CD4-positive, alpha-beta T cell (primary cell): ENCODE measurements at regions not wholly inside any gene's neighbourhood (a gene's known extent, or its start where the extent isn't known, plus 50 kb on each side); places are given as distances from the start of the nearest gene placed in this dataset.

Experiments used
- ATAC-seq: fragments of 200-7000 bp; cut with Tn5 transposase; one replicate; pipeline ENCODE4 v1.10.0; 2022; ENCODE audit warnings: mild to moderate bottlenecking; ENCODE audit not compliant: poor library complexity
- CTCF ChIA-PET: fragments of 350-600 bp; sonication (Branson Sonifier 250); formaldehyde crosslinking; loops from one replicate; lab custom pipeline; 2021; ENCODE audit warnings: antibody characterized with exemption, inconsistent platforms; lab: Charles Lee
- POLR2A ChIA-PET: fragments of 350-600 bp; sonication (Branson Sonifier 250); formaldehyde crosslinking; loops from one replicate; lab custom pipeline; 2021; ENCODE audit warnings: antibody characterized with exemption, inconsistent platforms; lab: Charles Lee
- DNase-seq, 14 experiments: peaks; one replicate each; pipeline ENCODE4 v3.0.0-alpha.2; 2013 to 2020; ENCODE audit warnings: mixed read lengths in 2 of 14
- H3K27ac ChIP-seq, 2 donors: one replicate each; pipeline versions ENCODE4 v1.5.1 to v1.7.0; 2013; ENCODE audit warnings: low read length in 2 of 2, low read depth in 1 of 2, mild to moderate bottlenecking in 1 of 2
- H3K27me3 ChIP-seq, 2 experiments: 1 replicate in 1 of 2; 2 replicates in 1 of 2; pipeline versions ENCODE4 v1.6.1 to v1.7.0; 2013; ENCODE audit warnings: low read length in 2 of 2, control low read depth in 1 of 2, mild to moderate bottlenecking in 1 of 2, moderate library complexity in 1 of 2; ENCODE audit not compliant: insufficient read depth in 2 of 2, control insufficient read depth in 1 of 2
- H3K36me3 ChIP-seq: one replicate; pipeline ENCODE4 v1.6.1; 2013; ENCODE audit warnings: low read length, control low read depth; ENCODE audit not compliant: insufficient read depth
- H3K4me1 ChIP-seq: one replicate; pipeline ENCODE4 v1.6.1; 2013; ENCODE audit warnings: low read length, control low read depth; ENCODE audit not compliant: insufficient read depth
- H3K4me3 ChIP-seq: one replicate; pipeline ENCODE4 v1.5.1; 2013; ENCODE audit warnings: mild to moderate bottlenecking, low read length, moderate library complexity
- H3K9me3 ChIP-seq, 2 experiments: 1 replicate in 1 of 2; 2 replicates in 1 of 2; pipeline versions ENCODE4 v1.6.1 to v1.7.0; 2013; ENCODE audit warnings: low read length in 2 of 2, mild to moderate bottlenecking in 2 of 2, control low read depth in 1 of 2, moderate library complexity in 1 of 2; ENCODE audit not compliant: control insufficient read depth in 1 of 2, insufficient read depth in 1 of 2
- H3K27ac Mint-ChIP-seq: one replicate; pipeline ENCODE4 v1.8.0; 2020; ENCODE audit warnings: mixed read lengths
- H3K27me3 Mint-ChIP-seq: one replicate; pipeline ENCODE4 v1.8.0; 2021; ENCODE audit warnings: mixed read lengths
- H3K36me3 Mint-ChIP-seq: one replicate; pipeline ENCODE4 v1.8.0; 2021; ENCODE audit warnings: low read depth, mixed read lengths
- H3K4me1 Mint-ChIP-seq: one replicate; pipeline ENCODE4 v1.8.0; 2021; ENCODE audit warnings: low read depth, mixed read lengths
- H3K4me3 Mint-ChIP-seq: one replicate; pipeline ENCODE4 v1.8.0; 2020; ENCODE audit warnings: mild to moderate bottlenecking, mixed read lengths
- H3K9me3 Mint-ChIP-seq: one replicate; pipeline ENCODE4 v1.8.0; 2020; ENCODE audit warnings: mixed read lengths
- CTCF ChIP-seq: fragments of 200-600 bp; IDR thresholded peaks from one replicate; pipeline ENCODE4 v1.8.0; 2022; ENCODE audit warnings: antibody characterized with exemption, mild to moderate bottlenecking
- intact Hi-C, 2 experiments: fragments of 100-400 bp; cut with DNase I in 1 of 2; cut with micrococcal nuclease in 1 of 2; formaldehyde crosslinking; loops; one replicate each; pipeline versions ENCODE4 v1.15.1 to v1.9.0; 2023 to 2025; cut with DNase I, micrococcal nuclease

- Histone ChIP-seq H3K27ac (no peak overlapping the region), H3K4me3 (no peak overlapping the region), H3K4me1 (no peaks in the 10 kb centered on the region), H3K27me3 (no peaks in the 10 kb centered on the region), H3K9me3 (no peaks in the 10 kb centered on the region), H3K36me3 (no peaks in the 10 kb centered on the region)
- DNase-seq (peak in 1 of 14 experiments; percentile 24), ATAC-seq (no peak)
- ChIA-PET POLR2A (no interaction called here), CTCF (no interaction called here)
- Mint-ChIP-seq H3K9me3 (no peaks in the 10 kb centered on the region), H3K4me1 (no peaks in the 10 kb centered on the region), H3K27me3 (no peaks in the 10 kb centered on the region), H3K4me3 (no peak overlapping the region), H3K36me3 (no peaks in the 10 kb centered on the region), H3K27ac (no peak overlapping the region)
- TF ChIP-seq CTCF: no peak
- intact Hi-C loops: no loop called here
Observed at GRCh38 chr1:53378061-53378460, 50.2 kb upstream of the LRP8 start.

- H3K27me3 Mint-ChIP-seq: no peaks in the 10 kb centered on the region
- H3K36me3 Mint-ChIP-seq: no peaks in the 10 kb centered on the region
- ChIA-PET CTCF (no interaction called here), POLR2A (no interaction called here)
- no peak overlapping the region for H3K4me3 Mint-ChIP-seq
- DNase-seq (peak in 1 of 14 experiments; percentile 10), ATAC-seq (no peak)
- no peaks in the 10 kb centered on the region for H3K27me3 ChIP-seq
- no peaks in the 10 kb centered on the region for H3K9me3 Mint-ChIP-seq
- intact Hi-C loops: no loop called here
- H3K4me3 ChIP-seq: no peak overlapping the region
- no peak for TF ChIP-seq CTCF
- H3K27ac Mint-ChIP-seq: no peak overlapping the region
- no peaks in the 10 kb centered on the region for H3K36me3 ChIP-seq
- no peaks in the 10 kb centered on the region for H3K9me3 ChIP-seq
- no peak overlapping the region for H3K27ac ChIP-seq
- no peaks in the 10 kb centered on the region for H3K4me1 ChIP-seq
- no peaks in the 10 kb centered on the region for H3K4me1 Mint-ChIP-seq
Observed at GRCh38 chr1:53378932-53379661, 51.2 kb upstream of the LRP8 start.

GRCh38 chr1:53379662-53380002 lies 51.8 kb upstream of the LRP8 start:
- intact Hi-C loops: no loop called here
- POLR2A ChIA-PET: no interaction called here
- no peaks in the 10 kb centered on the region for H3K4me1 Mint-ChIP-seq
- no peaks in the 10 kb centered on the region for H3K9me3 ChIP-seq
- no peak overlapping the region for H3K27ac ChIP-seq
- no peaks in the 10 kb centered on the region for H3K36me3 ChIP-seq
- no peak for TF ChIP-seq CTCF
- H3K4me1 ChIP-seq: no peaks in the 10 kb centered on the region
- H3K9me3 Mint-ChIP-seq: no peaks in the 10 kb centered on the region
- H3K27me3 Mint-ChIP-seq: no peaks in the 10 kb centered on the region
- H3K36me3 Mint-ChIP-seq: no peaks in the 10 kb centered on the region
- DNase-seq (peak in 1 of 14 experiments; percentile 5), ATAC-seq (no peak)
- H3K27me3 ChIP-seq: no peaks in the 10 kb centered on the region
- no peak overlapping the region for H3K4me3 Mint-ChIP-seq
- CTCF ChIA-PET: no interaction called here
- H3K4me3 ChIP-seq: no peak overlapping the region
- H3K27ac Mint-ChIP-seq: no peak overlapping the region
